HG03108 (cell line): ENCODE measurements at regions not wholly inside any gene's neighbourhood (a gene's known extent, or its start where the extent isn't known, plus 50 kb on each side); places are given as distances from the start of the nearest gene placed in this dataset.

Experiments
- ATAC-seq: cut with Tn5 transposase; IDR thresholded peaks from one replicate; pipeline ENCODE4 v1.9.1; 2021; ENCODE audit warnings: moderate library complexity; ENCODE audit not compliant: unreplicated experiment

GRCh38 chr2:33681364-33681757 is 82.3 kb upstream of the FAM98A start:
- no peak for ATAC-seq

- ATAC-seq: no peak
These were observed 81.7 kb upstream of the FAM98A start for GRCh38 chr2:33680644-33681363.

- no peak for ATAC-seq
These were observed 79.3 kb upstream of the FAM98A start for GRCh38 chr2:33678436-33678835.

GRCh38 chr2:33673937-33674336 is 74.8 kb upstream of the FAM98A start:
- ATAC-seq: no peak

GRCh38 chr2:33672896-33673295 is 73.8 kb upstream of the FAM98A start:
- no peak for ATAC-seq

- ATAC-seq: no peak
These were observed 73.3 kb upstream of the FAM98A start for GRCh38 chr2:33672389-33672788.

GRCh38 chr2:33671198-33671597 is 72.1 kb upstream of the FAM98A start:
- ATAC-seq: no peak

GRCh38 chr2:33670392-33670937 is 71.4 kb upstream of the FAM98A start:
- no peak for ATAC-seq

GRCh38 chr2:33666879-33667278 is 67.8 kb upstream of the FAM98A start:
- ATAC-seq: no peak

- ATAC-seq: no peak
These were observed 65.9 kb upstream of the FAM98A start for GRCh38 chr2:33665039-33665438.

GRCh38 chr2:33660416-33661123 is 61.5 kb upstream of the FAM98A start:
- ATAC-seq: no peak

- ATAC-seq: no peak
These were observed 56.7 kb upstream of the FAM98A start for GRCh38 chr2:33655626-33656320.

GRCh38 chr2:33652830-33653229 is 53.7 kb upstream of the FAM98A start:
- no peak for ATAC-seq

GRCh38 chr2:33650171-33650570 is 51.1 kb upstream of the FAM98A start:
- ATAC-seq: no peak
